Neural cell (in vitro differentiated cells): ENCODE measurements at regions not wholly inside any gene's neighbourhood (a gene's known extent, or its start where the extent isn't known, plus 50 kb on each side); places are given as distances from the start of the nearest gene placed in this dataset.

Source experiments
- H2AFZ ChIP-seq: fragments of 200-600, 300-800 bp; sonication (generic), shearing (Covaris generic); 2 replicates; pipeline ENCODE4 v1.6.0; 2014; ENCODE audit warnings: low read depth, mild to moderate bottlenecking, antibody characterized with exemption, low read length, moderate library complexity
- H3F3A ChIP-seq: fragments of 200-600 bp; shearing (Covaris generic); 2 replicates; pipeline ENCODE4 v1.6.1; 2016; ENCODE audit warnings: mild to moderate bottlenecking, moderate library complexity, mixed read lengths, antibody characterized with exemption, low read length; ENCODE audit not compliant: insufficient read depth, poor library complexity, severe bottlenecking
- H3K27ac ChIP-seq: fragments of 200-600, 300-800 bp; sonication (generic), shearing (Covaris generic); 2 replicates; pipeline ENCODE4 v1.5.1; 2014; ENCODE audit warnings: mild to moderate bottlenecking, low read length, moderate library complexity
- H3K27me3 ChIP-seq: fragments of 300-800, 200-600 bp; sonication (generic), shearing (Covaris generic); 2 replicates; pipeline ENCODE4 v1.6.0; 2014; ENCODE audit warnings: mild to moderate bottlenecking, low read depth, low read length, moderate library complexity; ENCODE audit not compliant: insufficient read depth
- H3K36me3 ChIP-seq: fragments of 300-800, 200-600 bp; sonication (generic), shearing (Covaris generic); 2 replicates; pipeline ENCODE4 v1.5.1; 2014; ENCODE audit warnings: mild to moderate bottlenecking, antibody characterized with exemption, low read length, moderate library complexity; ENCODE audit not compliant: insufficient read depth
- H3K4me2 ChIP-seq: fragments of 300-800, 200-600 bp; sonication (generic), shearing (Covaris generic); 2 replicates; pipeline ENCODE4 v1.6.0; 2014; ENCODE audit warnings: mild to moderate bottlenecking, low read length
- H3K4me3 ChIP-seq: fragments of 300-800, 200-600 bp; sonication (generic), shearing (Covaris generic); 2 replicates; pipeline ENCODE4 v1.5.1; 2014; ENCODE audit warnings: mild to moderate bottlenecking, low read length, moderate library complexity
- H3K79me2 ChIP-seq: fragments of 200-600 bp; shearing (Covaris generic); replicated peaks from 2 replicates; pipeline ENCODE4 v1.6.0; 2014; ENCODE audit warnings: mild to moderate bottlenecking, low read length, moderate library complexity; ENCODE audit not compliant: insufficient read depth
- H3K9ac ChIP-seq: fragments of 300-800, 200-600 bp; sonication (generic), shearing (Covaris generic); 2 replicates; pipeline ENCODE4 v1.6.1; 2016; ENCODE audit warnings: mild to moderate bottlenecking, low read length, mixed read lengths
- H3K9me2 ChIP-seq: fragments of 200-600 bp; shearing (Covaris generic); 2 replicates; pipeline ENCODE4 v1.6.1; 2016; ENCODE audit warnings: mild to moderate bottlenecking, low read length, mixed read lengths; ENCODE audit not compliant: insufficient read depth
- H3K9me3 ChIP-seq: fragments of 200-600, 300-800 bp; sonication (generic), shearing (Covaris generic); 2 replicates; pipeline ENCODE4 v1.6.1; 2016; ENCODE audit warnings: mild to moderate bottlenecking, mixed run types, low read length, moderate library complexity, mixed read lengths
- H4K20me1 ChIP-seq: fragments of 200-600 bp; shearing (Covaris generic); 2 replicates; pipeline ENCODE4 v1.6.1; 2016; ENCODE audit warnings: mild to moderate bottlenecking, mixed run types; ENCODE audit not compliant: insufficient read depth
- EP300 ChIP-seq: fragments of 450-650 bp; conservative IDR thresholded peaks from 2 replicates; pipeline ENCODE4 v1.6.1; 2014; ENCODE audit warnings: antibody characterized with exemption, mild to moderate bottlenecking, moderate library complexity; ENCODE audit not compliant: poor library complexity, severe bottlenecking
- MXI1 ChIP-seq: fragments of 450-650 bp; conservative IDR thresholded peaks from 2 replicates; pipeline ENCODE4 v1.6.1; 2014; ENCODE audit warnings: antibody characterized with exemption, mild to moderate bottlenecking; ENCODE audit not compliant: poor library complexity, severe bottlenecking
- POLR2AphosphoS5 ChIP-seq: IDR thresholded peaks from 2 replicates; pipeline ENCODE4 v1.6.1; 2012
- RAD21 ChIP-seq: fragments of 450-650 bp; conservative IDR thresholded peaks from 2 replicates; pipeline ENCODE4 v1.6.1; 2014; ENCODE audit warnings: antibody characterized with exemption, mild to moderate bottlenecking, moderate library complexity
- TAF1 ChIP-seq: IDR thresholded peaks from 2 replicates; pipeline ENCODE4 v1.6.1; 2012; ENCODE audit warnings: low read depth
- TF ChIP-seq, protein P1 (sequence below): IDR thresholded peaks from 2 replicates; pipeline ENCODE4 v1.6.1; 2012; ENCODE audit warnings: borderline replicate concordance
- TF ChIP-seq, protein P2 (sequence below): fragments of 450-650 bp; IDR thresholded peaks from 2 replicates; pipeline ENCODE4 v1.5.1; 2014; ENCODE audit warnings: antibody characterized with exemption, mild to moderate bottlenecking, moderate library complexity; ENCODE audit not compliant: poor library complexity, severe bottlenecking

DNA sequence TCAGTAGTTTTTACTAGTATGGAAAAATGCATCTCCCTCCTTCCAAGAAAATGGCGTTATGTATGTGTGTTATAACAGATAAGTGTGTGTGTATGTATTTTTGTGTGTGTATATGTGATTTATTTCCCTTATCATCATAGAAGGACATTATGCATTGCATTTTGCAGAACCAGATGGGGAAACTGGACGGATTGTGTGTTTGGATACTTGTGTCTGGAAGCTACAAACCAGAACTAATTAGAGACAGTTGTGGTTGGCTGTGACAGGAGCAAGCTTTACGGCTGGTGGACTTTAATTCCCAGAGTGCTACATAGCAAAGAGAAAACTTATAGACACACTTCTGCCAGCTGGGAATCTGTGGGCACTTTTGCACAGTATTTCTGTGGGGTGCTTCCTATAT lies 162.5 kb downstream of the RWDD3 start:
- Histone ChIP-seq H3K36me3 (no peaks in the 10 kb centered on the region), H3K27ac (no peak overlapping the region), H3K9me3 (no peaks in the 10 kb centered on the region), H3K27me3 (no peaks in the 10 kb centered on the region), H3K4me2 (no peak overlapping the region), H3K79me2 (no peaks in the 10 kb centered on the region), H3F3A (no peaks in the 10 kb centered on the region), H4K20me1 (no peaks in the 10 kb centered on the region), H3K9ac (no peak overlapping the region), H2AFZ (no peak overlapping the region), H3K4me3 (no peak overlapping the region), H3K9me2 (no peaks in the 10 kb centered on the region)
- TF ChIP-seq POLR2AphosphoS5 (no peak), MXI1 (no peak), RAD21 (no peak), EP300 (no peak), TAF1 (no peak)
- TF ChIP-seq, protein P1, sequence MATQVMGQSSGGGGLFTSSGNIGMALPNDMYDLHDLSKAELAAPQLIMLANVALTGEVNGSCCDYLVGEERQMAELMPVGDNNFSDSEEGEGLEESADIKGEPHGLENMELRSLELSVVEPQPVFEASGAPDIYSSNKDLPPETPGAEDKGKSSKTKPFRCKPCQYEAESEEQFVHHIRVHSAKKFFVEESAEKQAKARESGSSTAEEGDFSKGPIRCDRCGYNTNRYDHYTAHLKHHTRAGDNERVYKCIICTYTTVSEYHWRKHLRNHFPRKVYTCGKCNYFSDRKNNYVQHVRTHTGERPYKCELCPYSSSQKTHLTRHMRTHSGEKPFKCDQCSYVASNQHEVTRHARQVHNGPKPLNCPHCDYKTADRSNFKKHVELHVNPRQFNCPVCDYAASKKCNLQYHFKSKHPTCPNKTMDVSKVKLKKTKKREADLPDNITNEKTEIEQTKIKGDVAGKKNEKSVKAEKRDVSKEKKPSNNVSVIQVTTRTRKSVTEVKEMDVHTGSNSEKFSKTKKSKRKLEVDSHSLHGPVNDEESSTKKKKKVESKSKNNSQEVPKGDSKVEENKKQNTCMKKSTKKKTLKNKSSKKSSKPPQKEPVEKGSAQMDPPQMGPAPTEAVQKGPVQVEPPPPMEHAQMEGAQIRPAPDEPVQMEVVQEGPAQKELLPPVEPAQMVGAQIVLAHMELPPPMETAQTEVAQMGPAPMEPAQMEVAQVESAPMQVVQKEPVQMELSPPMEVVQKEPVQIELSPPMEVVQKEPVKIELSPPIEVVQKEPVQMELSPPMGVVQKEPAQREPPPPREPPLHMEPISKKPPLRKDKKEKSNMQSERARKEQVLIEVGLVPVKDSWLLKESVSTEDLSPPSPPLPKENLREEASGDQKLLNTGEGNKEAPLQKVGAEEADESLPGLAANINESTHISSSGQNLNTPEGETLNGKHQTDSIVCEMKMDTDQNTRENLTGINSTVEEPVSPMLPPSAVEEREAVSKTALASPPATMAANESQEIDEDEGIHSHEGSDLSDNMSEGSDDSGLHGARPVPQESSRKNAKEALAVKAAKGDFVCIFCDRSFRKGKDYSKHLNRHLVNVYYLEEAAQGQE: no peak
- TF ChIP-seq, protein P2, sequence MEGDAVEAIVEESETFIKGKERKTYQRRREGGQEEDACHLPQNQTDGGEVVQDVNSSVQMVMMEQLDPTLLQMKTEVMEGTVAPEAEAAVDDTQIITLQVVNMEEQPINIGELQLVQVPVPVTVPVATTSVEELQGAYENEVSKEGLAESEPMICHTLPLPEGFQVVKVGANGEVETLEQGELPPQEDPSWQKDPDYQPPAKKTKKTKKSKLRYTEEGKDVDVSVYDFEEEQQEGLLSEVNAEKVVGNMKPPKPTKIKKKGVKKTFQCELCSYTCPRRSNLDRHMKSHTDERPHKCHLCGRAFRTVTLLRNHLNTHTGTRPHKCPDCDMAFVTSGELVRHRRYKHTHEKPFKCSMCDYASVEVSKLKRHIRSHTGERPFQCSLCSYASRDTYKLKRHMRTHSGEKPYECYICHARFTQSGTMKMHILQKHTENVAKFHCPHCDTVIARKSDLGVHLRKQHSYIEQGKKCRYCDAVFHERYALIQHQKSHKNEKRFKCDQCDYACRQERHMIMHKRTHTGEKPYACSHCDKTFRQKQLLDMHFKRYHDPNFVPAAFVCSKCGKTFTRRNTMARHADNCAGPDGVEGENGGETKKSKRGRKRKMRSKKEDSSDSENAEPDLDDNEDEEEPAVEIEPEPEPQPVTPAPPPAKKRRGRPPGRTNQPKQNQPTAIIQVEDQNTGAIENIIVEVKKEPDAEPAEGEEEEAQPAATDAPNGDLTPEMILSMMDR: no peak

DNA sequence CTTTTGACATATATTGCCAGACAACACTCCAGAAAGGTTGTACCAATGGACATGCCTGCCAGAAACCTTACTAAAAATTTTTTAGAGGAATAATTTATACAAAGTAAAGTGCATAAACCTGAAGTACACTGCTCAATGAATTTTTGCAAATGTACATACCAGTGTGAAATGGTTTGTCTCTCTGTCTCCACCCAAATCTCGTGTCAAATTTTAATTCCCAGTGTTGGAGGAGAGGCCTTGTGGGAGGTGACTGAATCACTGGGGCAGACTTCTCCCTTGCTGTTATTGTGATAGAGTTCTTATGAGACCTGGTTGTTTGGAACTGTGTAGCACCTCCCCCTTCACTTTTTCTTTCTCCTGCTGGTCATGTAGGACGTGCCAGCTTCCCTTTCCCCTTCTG lies 168.8 kb downstream of the RWDD3 start:
- no peak overlapping the region for H3K4me3 ChIP-seq
- no peaks in the 10 kb centered on the region for H3K27me3 ChIP-seq
- TF ChIP-seq, protein P2: no peak
- TF ChIP-seq MXI1: no peak
- H3K27ac ChIP-seq: no peak overlapping the region
- no peaks in the 10 kb centered on the region for H3K36me3 ChIP-seq
- H2AFZ ChIP-seq: no peak overlapping the region
- H3K4me2 ChIP-seq: no peak overlapping the region
- no peaks in the 10 kb centered on the region for H3K9me3 ChIP-seq
- H4K20me1 ChIP-seq: no peaks in the 10 kb centered on the region
- H3K79me2 ChIP-seq: no peaks in the 10 kb centered on the region
- H3K9ac ChIP-seq: no peak overlapping the region
- no peaks in the 10 kb centered on the region for H3K9me2 ChIP-seq
- H3F3A ChIP-seq: no peaks in the 10 kb centered on the region
